HL-60 (cell line): ENCODE measurements at regions not wholly inside any gene's neighbourhood (a gene's known extent, or its start where the extent isn't known, plus 50 kb on each side); places are given as distances from the start of the nearest gene placed in this dataset.

ENCODE experiments used
- CTCF ChIP-seq: IDR thresholded peaks from one replicate; pipeline ENCODE4 v1.5.1; 2011; ENCODE audit warnings: low read length, control low read depth, inconsistent platforms; ENCODE audit not compliant: insufficient read depth
- REST ChIP-seq: IDR thresholded peaks from 2 replicates; pipeline ENCODE4 v1.6.1; 2012; ENCODE audit warnings: low read depth; ENCODE audit not compliant: insufficient replicate concordance

- no peak for TF ChIP-seq CTCF
- TF ChIP-seq REST: no peak
Observed at GRCh38 chr6:19736066-19736465, 101.1 kb upstream of the ID4 start.
